GM13977 (cell line): ENCODE measurements at regions not wholly inside any gene's neighbourhood (a gene's known extent, or its start where the extent isn't known, plus 50 kb on each side); places are given as distances from the start of the nearest gene placed in this dataset.

ENCODE experiments used
- DNase-seq: peaks from one replicate; pipeline ENCODE4 v3.0.0; 2012; ENCODE audit warnings: low spot score
- CTCF ChIP-seq: IDR thresholded peaks from 2 replicates; pipeline ENCODE4 v1.5.1; 2012; ENCODE audit warnings: mild to moderate bottlenecking, control low read depth; ENCODE audit not compliant: insufficient read depth; ENCODE audit errors: extremely low read depth, missing control alignments
- in situ Hi-C: fragments of 300-500 bp; cut with MboI; formaldehyde crosslinking; loops from one replicate; pipeline ENCODE4 v1.12.0; 2022; ENCODE audit warnings: low sequenced_read_pairs, low pct_unique_long_range_greater_than_20kb, mixed read lengths, inconsistent platforms; ENCODE audit not compliant: unreplicated experiment

GRCh38 chr3:6791161-6791560 is 69.8 kb upstream of the GRM7 start:
- TF ChIP-seq CTCF: no peak
- DNase-seq: no peak
- in situ Hi-C loops: loop anchor here (25.0 kb wide), 1 partner anchor 1479 kb away; no protein-coding TSS in a partner anchor

- in situ Hi-C loops: loop anchor here (25.0 kb wide), 1 partner anchor 1487 kb away; no protein-coding TSS in a partner anchor
- peak; percentile 17 for DNase-seq
- peak; percentile 86 for TF ChIP-seq CTCF
Measured at GRCh38 chr3:6799264-6799915, 61.5 kb upstream of the GRM7 start.

GRCh38 chr3:6803619-6804018 is 57.3 kb upstream of the GRM7 start:
- no peak for DNase-seq
- in situ Hi-C loops: no loop called here
- TF ChIP-seq CTCF: no peak

- no peak for TF ChIP-seq CTCF
- no peak for DNase-seq
- in situ Hi-C loops: no loop called here
Measured at GRCh38 chr3:6805236-6805635, 55.7 kb upstream of the GRM7 start.

- TF ChIP-seq CTCF: no peak
- in situ Hi-C loops: no loop called here
Measured at GRCh38 chr3:6806991-6807390, 53.9 kb upstream of the GRM7 start.

GRCh38 chr3:6807967-6808588 is 52.8 kb upstream of the GRM7 start:
- in situ Hi-C loops: no loop called here
- TF ChIP-seq CTCF: no peak
- no peak for DNase-seq

More at GRCh38 chr3:6806991-6807390, 53.9 kb upstream of the GRM7 start:
- no peak for DNase-seq
